ENCODE measurements at regions not wholly inside any gene's neighbourhood (a gene's known extent, or its start where the extent isn't known, plus 50 kb on each side); places are given as distances from the start of the nearest gene placed in this dataset.
A peak's percentile ranks its signal among the peaks of the same experiment; 100 is the strongest.

GRCh38 chr1:170273291-170274130 is 127.8 kb downstream of the NTMT2 start:
- DNase-seq, result no peak

- DNase-seq, result no peak
Observed at GRCh38 chr1:170274131-170274501, 128.4 kb downstream of the NTMT2 start.

- no peak for DNase-seq
Observed at GRCh38 chr1:170277985-170278384, 132.2 kb downstream of the NTMT2 start.

GRCh38 chr1:170284016-170284415 is 138.3 kb downstream of the NTMT2 start:
- no peak for DNase-seq

- no peak for DNase-seq
Observed at GRCh38 chr1:170284512-170284911, 138.8 kb downstream of the NTMT2 start.

GRCh38 chr1:170284951-170285350 is 139.2 kb downstream of the NTMT2 start:
- DNase-seq, result peak; percentile 4 to 29

- no peak for DNase-seq
Observed at GRCh38 chr1:170288155-170288554, 142.4 kb downstream of the NTMT2 start.

- DNase-seq, result no peak
Observed at GRCh38 chr1:170290276-170290675, 144.5 kb downstream of the NTMT2 start.

GRCh38 chr1:170290991-170291390 is 145.2 kb downstream of the NTMT2 start:
- no peak for DNase-seq

- DNase-seq, result no peak
Observed at GRCh38 chr1:170291516-170291915, 145.8 kb downstream of the NTMT2 start.

GRCh38 chr1:170296211-170296610 is 150.5 kb downstream of the NTMT2 start:
- DNase-seq, result no peak

GRCh38 chr1:170296642-170297041 is 150.9 kb downstream of the NTMT2 start:
- DNase-seq, result no peak

- DNase-seq, result no peak
Observed at GRCh38 chr1:170301596-170301995, 155.8 kb downstream of the NTMT2 start.

- no peak for DNase-seq
Observed at GRCh38 chr1:170303034-170303433, 157.3 kb downstream of the NTMT2 start.

- DNase-seq, result no peak
Observed at GRCh38 chr1:170305777-170306512, 160.2 kb downstream of the NTMT2 start.

- DNase-seq, result no peak
Observed at GRCh38 chr1:170306513-170306910, 160.8 kb downstream of the NTMT2 start.

GRCh38 chr1:170306948-170307347 is 161.2 kb downstream of the NTMT2 start:
- no peak for DNase-seq

- no peak for DNase-seq
Observed at GRCh38 chr1:170307426-170307825, 161.7 kb downstream of the NTMT2 start.

- DNase-seq, result no peak
Observed at GRCh38 chr1:170309389-170310013, 163.7 kb downstream of the NTMT2 start.

GRCh38 chr1:170310014-170310405 is 164.3 kb downstream of the NTMT2 start:
- no peak for DNase-seq

GRCh38 chr1:170310951-170311350 is 165.2 kb downstream of the NTMT2 start:
- DNase-seq, result no peak

GRCh38 chr1:170313306-170313705 is 167.5 kb downstream of the NTMT2 start:
- DNase-seq, result no peak

- no peak for DNase-seq
Observed at GRCh38 chr1:170316270-170316669, 170.5 kb downstream of the NTMT2 start.

- DNase-seq, result no peak
Observed at GRCh38 chr1:170318141-170318540, 172.4 kb downstream of the NTMT2 start.
